GM20431 (cell line): ENCODE measurements at regions not wholly inside any gene's neighbourhood (a gene's known extent, or its start where the extent isn't known, plus 50 kb on each side); places are given as distances from the start of the nearest gene placed in this dataset.

Experiments used
- in situ Hi-C: fragments of 300-500 bp; cut with MseI, MboI; formaldehyde crosslinking; loops from one replicate; pipeline ENCODE4 v1.15.0; 2020; ENCODE audit warnings: low sequenced_read_pairs; ENCODE audit not compliant: unreplicated experiment

DNA sequence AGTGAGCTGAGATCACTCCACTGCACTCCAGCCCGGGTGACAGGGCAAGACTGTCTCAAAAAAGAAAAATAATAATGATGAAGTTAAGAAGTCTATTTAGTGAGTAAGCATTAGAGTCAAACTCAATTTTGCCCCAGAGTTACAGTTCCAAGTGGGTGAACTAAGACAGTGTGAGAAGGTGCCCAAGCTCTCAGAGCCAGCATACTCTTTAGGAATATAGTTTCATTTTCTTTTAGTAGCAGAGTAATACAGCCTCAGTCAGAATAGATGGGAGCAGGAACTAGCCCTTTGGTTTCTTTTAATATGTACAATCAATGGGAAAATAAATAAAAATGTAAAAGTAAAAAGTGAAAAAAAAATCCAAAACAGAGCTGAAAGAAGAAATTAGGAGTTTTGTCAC, 87.0 kb upstream of the ADGRF1 start:
- in situ Hi-C loops: no loop called here

GRCh38 chr6:47126647-47127391, 84.7 kb upstream of the ADGRF1 start:
- in situ Hi-C loops: no loop called here

DNA sequence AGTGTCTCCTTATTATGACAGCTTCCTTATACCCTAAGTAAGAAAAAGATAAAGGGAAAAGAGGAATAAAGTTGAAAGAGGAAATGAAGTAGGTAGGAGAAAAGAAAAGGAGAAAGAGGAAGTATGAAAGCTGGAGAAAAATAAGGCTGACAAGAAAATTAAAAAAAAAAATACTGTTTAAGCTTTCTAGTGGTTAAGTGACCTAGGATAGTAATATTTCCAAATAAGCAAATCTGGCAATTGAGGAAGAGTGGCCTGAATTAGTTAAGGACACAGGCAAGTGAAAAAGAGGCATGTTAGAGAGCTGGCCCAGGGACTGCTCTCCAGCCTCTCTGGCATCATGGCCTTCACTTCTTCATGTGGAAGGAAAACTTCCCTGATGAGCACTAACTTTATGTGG, 76.5 kb upstream of the ADGRF1 start:
- in situ Hi-C loops: no loop called here

GRCh38 chr6:47117314-47117713, 75.2 kb upstream of the ADGRF1 start:
- in situ Hi-C loops: no loop called here

GRCh38 chr6:47116606-47117005, 74.5 kb upstream of the ADGRF1 start:
- in situ Hi-C loops: no loop called here

GRCh38 chr6:47116086-47116485, 74.0 kb upstream of the ADGRF1 start:
- in situ Hi-C loops: no loop called here

- in situ Hi-C loops: no loop called here
Observed at GRCh38 chr6:47114460-47114859, 72.3 kb upstream of the ADGRF1 start.

DNA sequence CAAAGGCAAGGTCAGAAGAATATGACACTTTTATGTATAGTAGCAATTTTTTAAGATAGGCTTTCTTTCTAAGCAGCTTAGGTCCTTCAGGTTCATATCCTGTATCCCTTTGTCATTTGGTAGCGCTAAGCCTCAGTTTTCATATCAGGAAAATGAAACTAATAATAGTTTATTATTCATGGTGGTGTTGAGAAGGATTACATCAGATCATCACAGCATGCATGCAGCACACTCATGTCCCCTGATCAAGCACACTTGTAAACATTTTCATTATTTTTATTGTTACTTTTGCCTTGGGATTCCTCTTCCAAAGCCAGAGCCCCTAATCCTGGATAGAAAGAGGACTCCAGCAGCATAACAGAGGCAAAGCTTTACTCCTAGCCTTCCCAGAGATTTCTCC, 70.2 kb upstream of the ADGRF1 start:
- in situ Hi-C loops: no loop called here

GRCh38 chr6:47111685-47112084, 69.6 kb upstream of the ADGRF1 start:
- in situ Hi-C loops: no loop called here

- in situ Hi-C loops: no loop called here
Observed at GRCh38 chr6:47109281-47109680, 67.1 kb upstream of the ADGRF1 start.

DNA sequence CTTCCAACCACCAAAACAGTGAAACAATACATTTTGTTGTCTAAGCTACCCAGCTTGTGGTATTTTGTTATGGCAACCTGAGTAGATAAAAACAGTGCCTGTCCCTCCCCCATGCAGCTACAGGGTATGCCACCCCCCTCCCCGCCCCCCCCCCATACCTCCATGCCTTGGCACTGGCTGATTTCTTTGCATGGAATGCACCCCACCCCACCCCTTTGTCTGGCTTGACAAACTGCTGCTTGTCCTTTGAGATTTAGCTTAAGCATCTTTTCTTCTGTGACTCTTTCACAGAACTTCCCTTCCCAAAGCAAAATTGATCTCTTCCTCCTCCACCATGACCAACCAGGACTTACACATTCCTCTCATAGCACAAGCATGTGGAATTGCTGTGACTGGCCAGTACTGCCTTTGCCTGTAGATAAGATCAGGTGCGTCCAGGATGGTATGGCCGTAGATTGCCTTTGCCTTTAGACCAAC, 64.6 kb upstream of the ADGRF1 start:
- in situ Hi-C loops: no loop called here

- in situ Hi-C loops: no loop called here
Observed at GRCh38 chr6:47106216-47106615, 64.1 kb upstream of the ADGRF1 start.

DNA sequence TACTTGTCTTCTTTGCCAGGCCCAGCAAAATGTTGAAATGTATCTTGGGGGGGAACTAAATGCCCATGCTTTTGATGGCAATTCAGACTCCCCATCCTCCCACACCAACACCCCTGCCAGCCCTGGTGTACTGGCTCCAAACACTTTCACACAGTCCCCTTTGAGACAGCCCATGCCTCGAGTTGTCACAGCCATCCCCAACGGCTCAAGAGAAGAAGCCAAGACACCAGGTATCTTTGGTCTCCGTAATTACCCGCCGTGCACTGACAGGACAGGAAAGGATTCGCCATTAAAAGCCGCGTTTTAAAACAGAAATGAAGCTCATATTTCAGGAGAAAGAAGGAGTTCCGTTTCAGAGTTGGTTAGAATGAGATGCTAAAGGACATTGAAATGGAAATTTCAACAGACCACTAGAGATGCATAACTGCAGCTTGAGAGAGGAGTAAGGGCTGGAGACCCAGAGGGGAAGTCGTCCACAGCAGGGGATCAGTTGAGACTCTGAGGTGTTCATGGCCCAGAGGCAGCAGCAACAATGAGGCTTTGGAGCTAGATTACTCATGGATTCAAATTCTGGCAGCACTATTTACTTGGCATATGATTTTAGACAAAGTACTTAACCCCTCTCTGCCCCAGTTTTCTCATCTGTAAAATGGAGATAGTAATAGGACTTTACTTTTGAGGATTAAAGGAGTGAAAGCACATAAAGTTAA, 63.5 kb upstream of the ADGRF1 start:
- in situ Hi-C loops: no loop called here

DNA sequence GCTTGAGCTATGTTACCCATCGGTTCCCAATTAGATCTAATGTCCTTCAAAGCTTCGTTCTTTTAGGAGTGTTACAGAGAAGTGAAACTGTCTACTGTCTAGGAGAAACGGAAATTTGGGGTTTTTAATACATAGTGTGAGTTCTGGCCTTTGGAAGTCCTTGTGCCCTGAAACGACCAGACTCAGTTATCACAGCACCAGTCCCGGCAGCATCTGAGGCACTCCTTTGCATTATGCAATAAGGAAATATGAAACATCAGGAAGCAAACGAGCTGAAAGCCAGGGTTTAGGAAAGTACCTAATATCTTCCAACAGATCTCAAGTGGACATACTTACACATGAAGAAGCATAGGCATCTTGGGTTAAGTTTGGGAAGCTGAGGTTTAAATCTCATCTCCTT, 61.8 kb upstream of the ADGRF1 start:
- in situ Hi-C loops: no loop called here

GRCh38 chr6:47102331-47102730, 60.2 kb upstream of the ADGRF1 start:
- in situ Hi-C loops: no loop called here

GRCh38 chr6:47098570-47098993, 56.5 kb upstream of the ADGRF1 start:
- in situ Hi-C loops: loop anchor here (5.0 kb wide), 1 partner anchor 214 kb away; no protein-coding TSS in a partner anchor

- in situ Hi-C loops: loop anchor here (5.0 kb wide), 1 partner anchor 215 kb away; no protein-coding TSS in a partner anchor
Observed at GRCh38 chr6:47097092-47097945, 55.2 kb upstream of the ADGRF1 start.

- in situ Hi-C loops: loop anchor here (5.0 kb wide), 1 partner anchor 216 kb away; no protein-coding TSS in a partner anchor
Observed at GRCh38 chr6:47096211-47096895, 54.2 kb upstream of the ADGRF1 start.

GRCh38 chr6:47094241-47094925, 52.3 kb upstream of the ADGRF1 start:
- in situ Hi-C loops: no loop called here
